Peyer's patch (tissue), 4 donors: ENCODE measurements at regions not wholly inside any gene's neighbourhood (a gene's known extent, or its start where the extent isn't known, plus 50 kb on each side); places are given as distances from the start of the nearest gene placed in this dataset.

Experiments used
- POLR2A ChIP-seq, 2 donors: fragments of 450-650 bp; IDR thresholded peaks; one replicate each; pipeline ENCODE4 v1.5.1; 2017; ENCODE audit warnings: antibody characterized with exemption in 2 of 2, mild to moderate bottlenecking in 2 of 2, moderate library complexity in 2 of 2
- TF ChIP-seq, protein P1 (sequence below), 6 experiments: fragments of 450-650 bp in 4 of 6; fragments of 200-600 bp in 2 of 6; sonication (generic) in 1 of 6; IDR thresholded peaks; one replicate each; pipeline ENCODE4 v1.5.1; 2017 to 2019; ENCODE audit warnings: antibody characterized with exemption in 6 of 6, mild to moderate bottlenecking in 3 of 6, moderate library complexity in 1 of 6

GRCh38 chr2:7468955-7469354 is 551.7 kb downstream of the RNF144A start:
- TF ChIP-seq, protein P1, sequence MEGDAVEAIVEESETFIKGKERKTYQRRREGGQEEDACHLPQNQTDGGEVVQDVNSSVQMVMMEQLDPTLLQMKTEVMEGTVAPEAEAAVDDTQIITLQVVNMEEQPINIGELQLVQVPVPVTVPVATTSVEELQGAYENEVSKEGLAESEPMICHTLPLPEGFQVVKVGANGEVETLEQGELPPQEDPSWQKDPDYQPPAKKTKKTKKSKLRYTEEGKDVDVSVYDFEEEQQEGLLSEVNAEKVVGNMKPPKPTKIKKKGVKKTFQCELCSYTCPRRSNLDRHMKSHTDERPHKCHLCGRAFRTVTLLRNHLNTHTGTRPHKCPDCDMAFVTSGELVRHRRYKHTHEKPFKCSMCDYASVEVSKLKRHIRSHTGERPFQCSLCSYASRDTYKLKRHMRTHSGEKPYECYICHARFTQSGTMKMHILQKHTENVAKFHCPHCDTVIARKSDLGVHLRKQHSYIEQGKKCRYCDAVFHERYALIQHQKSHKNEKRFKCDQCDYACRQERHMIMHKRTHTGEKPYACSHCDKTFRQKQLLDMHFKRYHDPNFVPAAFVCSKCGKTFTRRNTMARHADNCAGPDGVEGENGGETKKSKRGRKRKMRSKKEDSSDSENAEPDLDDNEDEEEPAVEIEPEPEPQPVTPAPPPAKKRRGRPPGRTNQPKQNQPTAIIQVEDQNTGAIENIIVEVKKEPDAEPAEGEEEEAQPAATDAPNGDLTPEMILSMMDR (IDR thresholded peaks at IDR 0.05): no peak
- no peak for TF ChIP-seq POLR2A (IDR thresholded peaks at IDR 0.05)
